AG10803 (cell line): ENCODE measurements at regions not wholly inside any gene's neighbourhood (a gene's known extent, or its start where the extent isn't known, plus 50 kb on each side); places are given as distances from the start of the nearest gene placed in this dataset.

Source experiments
- DNase-seq: peaks from one replicate; pipeline ENCODE4 v3.0.0; 2010; ENCODE audit warnings: low read depth
- H3K4me3 ChIP-seq: 2 replicates; pipeline ENCODE4 v1.5.1; 2011; ENCODE audit warnings: mild to moderate bottlenecking, low read length, control low read depth
- CTCF ChIP-seq: conservative IDR thresholded peaks from 2 replicates; pipeline ENCODE4 v1.5.1; 2011; ENCODE audit warnings: mild to moderate bottlenecking, low read length, control low read depth, inconsistent platforms

GRCh38 chr6:113496166-113496565 lies 361.0 kb upstream of the MARCKS start:
- no peak for DNase-seq
- TF ChIP-seq CTCF: no peak
- no peak overlapping the region for H3K4me3 ChIP-seq

- H3K4me3 ChIP-seq: no peak overlapping the region
- TF ChIP-seq CTCF: no peak
- DNase-seq: no peak
These were observed 356.9 kb upstream of the MARCKS start for GRCh38 chr6:113500221-113500620.

- no peak for TF ChIP-seq CTCF
- DNase-seq: peak; percentile 20
- no peak overlapping the region for H3K4me3 ChIP-seq
These were observed 352.0 kb upstream of the MARCKS start for GRCh38 chr6:113505084-113505699.

- H3K4me3 ChIP-seq: no peak overlapping the region
- no peak for TF ChIP-seq CTCF
- DNase-seq: no peak
These were observed 348.9 kb upstream of the MARCKS start for GRCh38 chr6:113508249-113508648.

GRCh38 chr6:113511100-113511499 lies 346.0 kb upstream of the MARCKS start:
- TF ChIP-seq CTCF: no peak
- no peak for DNase-seq
- no peak overlapping the region for H3K4me3 ChIP-seq

GRCh38 chr6:113512576-113512975 lies 344.6 kb upstream of the MARCKS start:
- no peak for TF ChIP-seq CTCF
- DNase-seq: no peak
- no peak overlapping the region for H3K4me3 ChIP-seq

GRCh38 chr6:113513086-113513485 lies 344.1 kb upstream of the MARCKS start:
- no peak for DNase-seq
- TF ChIP-seq CTCF: no peak

More at GRCh38 chr6:113513086-113513485, 344.1 kb upstream of the MARCKS start:
- H3K4me3 ChIP-seq: no peak overlapping the region
